DMS 273 treated with DMSO at 0.1 percent for 48 hours (cell line): ENCODE measurements at regions not wholly inside any gene's neighbourhood (a gene's known extent, or its start where the extent isn't known, plus 50 kb on each side); places are given as distances from the start of the nearest gene placed in this dataset.

Experiments
- DNase-seq: peaks from one replicate; lab custom pipeline; 2025; lab: John Stamatoyannopoulos, UW

GRCh38 chr5:11998397-11998796 lies 94.2 kb upstream of the CTNND2 start:
- no peak for DNase-seq

- no peak for DNase-seq
Measured at GRCh38 chr5:11997942-11998341, 93.7 kb upstream of the CTNND2 start.

GRCh38 chr5:11992518-11992917 lies 88.3 kb upstream of the CTNND2 start:
- no peak for DNase-seq

GRCh38 chr5:11985993-11986392 lies 81.7 kb upstream of the CTNND2 start:
- no peak for DNase-seq

GRCh38 chr5:11984196-11984595 lies 80.0 kb upstream of the CTNND2 start:
- no peak for DNase-seq

- no peak for DNase-seq
Measured at GRCh38 chr5:11981986-11982385, 77.7 kb upstream of the CTNND2 start.

GRCh38 chr5:11977904-11978303 lies 73.7 kb upstream of the CTNND2 start:
- no peak for DNase-seq

GRCh38 chr5:11973469-11973868 lies 69.2 kb upstream of the CTNND2 start:
- DNase-seq = no peak

- no peak for DNase-seq
Measured at GRCh38 chr5:11963227-11963626, 59.0 kb upstream of the CTNND2 start.

- no peak for DNase-seq
Measured at GRCh38 chr5:11962122-11962521, 57.9 kb upstream of the CTNND2 start.

- no peak for DNase-seq
Measured at GRCh38 chr5:11958321-11958720, 54.1 kb upstream of the CTNND2 start.

GRCh38 chr5:11955331-11955730 lies 51.1 kb upstream of the CTNND2 start:
- DNase-seq = no peak
